OCI-LY1 (cell line): ENCODE measurements at regions not wholly inside any gene's neighbourhood (a gene's known extent, or its start where the extent isn't known, plus 50 kb on each side); places are given as distances from the start of the nearest gene placed in this dataset.

ENCODE experiments used
- H2AFZ ChIP-seq: fragments of 200-600 bp; sonication (generic), shearing (Covaris generic); 2 replicates; pipeline ENCODE4 v1.6.0; 2014; ENCODE audit warnings: antibody characterized with exemption, mild to moderate bottlenecking, low read length
- H3F3A ChIP-seq: fragments of 200-600 bp; sonication (generic), shearing (Covaris generic); 2 replicates; pipeline ENCODE4 v1.6.0; 2014; ENCODE audit warnings: mild to moderate bottlenecking, antibody characterized with exemption, low read length, moderate library complexity; ENCODE audit not compliant: insufficient read depth
- H3K27ac ChIP-seq: fragments of 200-600 bp; sonication (generic); 2 replicates; pipeline ENCODE4 v1.5.1; 2014; ENCODE audit warnings: low read length, mixed run types, mild to moderate bottlenecking, low read depth; ENCODE audit not compliant: poor library complexity, severe bottlenecking
- H3K27me3 ChIP-seq: fragments of 200-600 bp; sonication (generic); 2 replicates; pipeline ENCODE4 v1.6.0; 2014; ENCODE audit warnings: antibody characterized with exemption, mild to moderate bottlenecking, low read length, moderate library complexity; ENCODE audit not compliant: insufficient read depth
- H3K36me3 ChIP-seq: fragments of 200-600 bp; sonication (generic); 2 replicates; pipeline ENCODE4 v1.6.1; 2014; ENCODE audit warnings: mild to moderate bottlenecking, antibody characterized with exemption, low read length, moderate library complexity, mixed read lengths; ENCODE audit not compliant: insufficient read depth
- H3K4me1 ChIP-seq: fragments of 200-600 bp; sonication (generic); 2 replicates; pipeline ENCODE4 v1.5.1; 2014; ENCODE audit warnings: mild to moderate bottlenecking, low read length, moderate library complexity; ENCODE audit not compliant: insufficient read depth, severe bottlenecking
- H3K4me2 ChIP-seq: fragments of 200-600 bp; sonication (generic), shearing (Covaris generic); 2 replicates; pipeline ENCODE4 v1.6.1; 2014; ENCODE audit warnings: low read length
- H3K4me3 ChIP-seq: fragments of 200-600 bp; sonication (generic); 2 replicates; pipeline ENCODE4 v1.5.1; 2014; ENCODE audit warnings: low read length, low read depth, mild to moderate bottlenecking, mixed read lengths; ENCODE audit not compliant: poor library complexity, severe bottlenecking
- H3K79me2 ChIP-seq: fragments of 200-600 bp; shearing (Covaris generic); 2 replicates; pipeline ENCODE4 v1.6.1; 2016; ENCODE audit warnings: mixed run types, low read length, mixed read lengths; ENCODE audit not compliant: insufficient read depth
- H3K9ac ChIP-seq: fragments of 200-600 bp; sonication (generic), shearing (Covaris generic); 2 replicates; pipeline ENCODE4 v1.6.1; 2014; ENCODE audit warnings: mild to moderate bottlenecking, low read length, mixed read lengths
- H3K9me2 ChIP-seq: fragments of 200-600 bp; sonication (generic), shearing (Covaris generic); 2 replicates; pipeline ENCODE4 v1.6.1; 2014; ENCODE audit warnings: low read depth, mild to moderate bottlenecking, low read length, mixed read lengths
- H3K9me3 ChIP-seq: fragments of 200-600 bp; shearing (Covaris generic); 2 replicates; pipeline ENCODE4 v1.6.1; 2014; ENCODE audit warnings: low read length, mixed read lengths
- H4K20me1 ChIP-seq: fragments of 200-600 bp; sonication (generic), shearing (Covaris generic); 2 replicates; pipeline ENCODE4 v1.6.0; 2016; ENCODE audit warnings: mild to moderate bottlenecking, low read length; ENCODE audit not compliant: insufficient read depth
- CTCF ChIP-seq: fragments of 200-600 bp; sonication (generic), shearing (Covaris generic); IDR thresholded peaks from 2 replicates; pipeline ENCODE4 v1.5.1; 2017; ENCODE audit warnings: mild to moderate bottlenecking, antibody characterized with exemption, low read length, moderate library complexity, mixed read lengths
- EZH2 ChIP-seq: fragments of 200-600 bp; sonication (generic), shearing (Covaris generic); IDR thresholded peaks from 2 replicates; pipeline ENCODE4 v1.8.0; 2017; ENCODE audit warnings: borderline replicate concordance, mixed run types, mild to moderate bottlenecking, antibody characterized with exemption, low read length, moderate library complexity, mixed read lengths

- TF ChIP-seq CTCF (no peak), EZH2 (no peak)
- no peaks in the 10 kb centered on the region for H3K4me1 ChIP-seq
- no peak overlapping the region for H2AFZ ChIP-seq
- no peaks in the 10 kb centered on the region for H3K9me2 ChIP-seq
- H4K20me1 ChIP-seq: no peaks in the 10 kb centered on the region
- no peaks in the 10 kb centered on the region for H3F3A ChIP-seq
- no peak overlapping the region for H3K4me3 ChIP-seq
- no peaks in the 10 kb centered on the region for H3K79me2 ChIP-seq
- H3K9ac ChIP-seq: no peak overlapping the region
- no peaks in the 10 kb centered on the region for H3K9me3 ChIP-seq
- no peaks in the 10 kb centered on the region for H3K36me3 ChIP-seq
- H3K27me3 ChIP-seq: no peaks in the 10 kb centered on the region
- H3K4me2 ChIP-seq: no peak overlapping the region
- no peak overlapping the region for H3K27ac ChIP-seq
Observed at GRCh38 chr2:61664190-61664589, 126.0 kb upstream of the XPO1 start.

GRCh38 chr2:61662990-61663389 is 124.8 kb upstream of the XPO1 start:
- H4K20me1 ChIP-seq: no peaks in the 10 kb centered on the region
- no peaks in the 10 kb centered on the region for H3K4me1 ChIP-seq
- no peaks in the 10 kb centered on the region for H3K79me2 ChIP-seq
- no peaks in the 10 kb centered on the region for H3F3A ChIP-seq
- no peak overlapping the region for H3K4me3 ChIP-seq
- no peaks in the 10 kb centered on the region for H3K9me2 ChIP-seq
- no peaks in the 10 kb centered on the region for H3K36me3 ChIP-seq
- H3K4me2 ChIP-seq: no peak overlapping the region
- H3K27me3 ChIP-seq: no peaks in the 10 kb centered on the region
- H3K9me3 ChIP-seq: no peaks in the 10 kb centered on the region
- H3K27ac ChIP-seq: no peak overlapping the region
- no peak for TF ChIP-seq CTCF
- TF ChIP-seq EZH2: no peak
- H2AFZ ChIP-seq: no peak overlapping the region
- no peak overlapping the region for H3K9ac ChIP-seq

GRCh38 chr2:61660511-61661388 is 122.6 kb upstream of the XPO1 start:
- H2AFZ ChIP-seq: no peak overlapping the region

More at GRCh38 chr2:61660511-61661388, 122.6 kb upstream of the XPO1 start:
- Histone ChIP-seq H3K4me1 (no peaks in the 10 kb centered on the region), H3K27me3 (no peaks in the 10 kb centered on the region), H3K36me3 (no peaks in the 10 kb centered on the region), H3K27ac (no peak overlapping the region), H3K9me3 (no peaks in the 10 kb centered on the region), H3K4me2 (no peak overlapping the region), H3K9ac (no peak overlapping the region), H4K20me1 (no peaks in the 10 kb centered on the region), H3K4me3 (no peak overlapping the region), H3K9me2 (no peaks in the 10 kb centered on the region), H3K79me2 (no peaks in the 10 kb centered on the region), H3F3A (no peaks in the 10 kb centered on the region)
- no peak for TF ChIP-seq EZH2
- no peak for TF ChIP-seq CTCF
